PC-9 (cell line): ENCODE measurements at regions not wholly inside any gene's neighbourhood (a gene's known extent, or its start where the extent isn't known, plus 50 kb on each side); places are given as distances from the start of the nearest gene placed in this dataset.

Source experiments
- CTCF ChIP-seq: fragments of 200-600 bp; sonication (generic); conservative IDR thresholded peaks from 2 replicates; pipeline ENCODE4 v1.6.1; 2017; ENCODE audit warnings: mixed run types, antibody characterized with exemption, mild to moderate bottlenecking, moderate library complexity
- EZH2 ChIP-seq: fragments of 200-600 bp; sonication (generic); IDR thresholded peaks from 2 replicates; pipeline ENCODE4 v1.8.0; 2017; ENCODE audit warnings: antibody characterized with exemption, low read depth

GRCh38 chr2:190820416-190820815 is 60.2 kb upstream of the GLS start:
- no peak for TF ChIP-seq CTCF
- TF ChIP-seq EZH2, result no peak
